ENCODE measurements at regions not wholly inside any gene's neighbourhood (a gene's known extent, or its start where the extent isn't known, plus 50 kb on each side); places are given as distances from the start of the nearest gene placed in this dataset.

- no peak for TF ChIP-seq CTCF (IDR thresholded peaks at IDR 0.05; ENCODE audit: low read depth, low read length, poor library complexity, severe bottlenecking)
- TF ChIP-seq EZH2phosphoT487 (IDR thresholded peaks at IDR 0.05; ENCODE audit: borderline replicate concordance, low read length): no peak
Observed at GRCh38 chr3:152682477-152682876, 152.5 kb upstream of the P2RY1 start.
